ENCODE measurements at regions not wholly inside any gene's neighbourhood (a gene's known extent, or its start where the extent isn't known, plus 50 kb on each side); places are given as distances from the start of the nearest gene placed in this dataset.
"Not testable (repeated sequence)": the region's sequence is repeated elsewhere in the genome, so short reads cannot be mapped to it uniquely, and the experiment has no call there.

DNA sequence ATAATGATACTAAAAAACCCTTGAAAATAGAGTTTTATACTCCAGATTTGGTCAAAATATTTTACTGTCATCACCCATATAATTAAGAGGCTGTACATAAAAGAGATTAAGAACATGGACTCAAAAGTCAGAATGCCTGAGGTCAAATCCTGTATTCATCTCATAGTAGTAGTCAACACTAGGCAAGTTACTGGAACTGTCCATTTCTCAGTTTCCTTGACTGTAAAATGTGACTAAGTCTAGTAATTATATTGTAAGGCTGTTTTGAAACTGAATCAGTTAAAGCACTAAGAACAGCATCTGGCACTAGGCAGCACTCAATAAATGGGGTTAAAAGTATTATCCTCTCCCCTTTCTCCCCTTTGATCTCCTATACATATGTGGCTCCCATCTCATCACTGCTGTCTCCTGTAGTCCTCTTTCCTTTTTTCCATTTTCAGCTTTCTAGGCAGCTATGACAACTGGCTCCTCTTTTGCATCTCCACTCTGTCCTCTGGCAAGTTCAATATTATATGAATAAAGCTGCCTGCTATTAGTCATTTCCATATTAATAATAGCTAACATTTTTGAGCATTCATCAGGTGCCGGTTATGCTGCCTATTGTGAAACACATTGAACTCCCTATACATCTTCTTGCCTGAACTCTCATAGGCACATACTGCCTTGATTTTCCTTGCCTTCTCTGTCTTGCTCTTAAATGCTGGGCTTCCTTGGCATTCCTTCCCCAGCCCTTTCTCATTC, 185.8 kb upstream of the NREP start:
- no peak for DNase-seq (ENCODE audit: low read depth)

DNA sequence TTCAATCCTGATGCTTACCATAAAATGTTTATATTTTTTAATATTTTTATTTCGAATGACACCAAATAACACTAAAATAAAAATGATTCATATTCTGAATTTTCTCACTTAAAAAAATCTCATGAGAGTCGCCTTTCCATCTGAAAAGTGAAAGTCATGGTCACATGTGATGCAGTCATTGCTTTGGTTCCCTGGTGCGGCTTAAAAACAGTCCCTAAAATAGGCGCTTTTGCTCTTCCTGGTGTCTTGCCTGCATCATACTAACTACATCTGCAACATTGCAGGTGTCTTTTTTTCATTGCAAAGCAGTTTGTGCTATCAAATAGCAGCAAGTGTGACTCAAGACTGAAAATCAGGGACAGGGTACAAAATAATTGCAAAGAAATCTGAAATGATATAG, 185.2 kb upstream of the NREP start:
- no peak for DNase-seq (ENCODE audit: low read depth)

DNA sequence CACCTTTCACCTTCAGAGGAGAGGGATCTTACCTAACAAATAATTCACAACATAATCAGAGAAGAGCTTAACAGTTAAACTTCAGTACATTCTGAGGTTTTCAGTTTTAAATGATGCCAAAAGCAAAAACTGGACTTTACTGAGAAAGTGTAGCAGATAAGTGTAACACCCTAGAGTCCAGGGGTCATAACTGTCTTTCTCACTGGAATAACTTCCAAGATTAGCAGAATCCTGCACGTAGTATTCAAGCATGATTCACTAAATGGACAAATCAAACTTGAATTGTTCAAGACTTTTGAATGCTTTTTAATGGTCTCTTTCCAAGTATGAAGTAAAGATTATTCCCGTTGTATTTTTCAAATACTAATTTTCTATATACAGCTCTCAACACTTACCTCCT, 180.1 kb upstream of the NREP start:
- no peak for DNase-seq (ENCODE audit: low read depth)

DNA sequence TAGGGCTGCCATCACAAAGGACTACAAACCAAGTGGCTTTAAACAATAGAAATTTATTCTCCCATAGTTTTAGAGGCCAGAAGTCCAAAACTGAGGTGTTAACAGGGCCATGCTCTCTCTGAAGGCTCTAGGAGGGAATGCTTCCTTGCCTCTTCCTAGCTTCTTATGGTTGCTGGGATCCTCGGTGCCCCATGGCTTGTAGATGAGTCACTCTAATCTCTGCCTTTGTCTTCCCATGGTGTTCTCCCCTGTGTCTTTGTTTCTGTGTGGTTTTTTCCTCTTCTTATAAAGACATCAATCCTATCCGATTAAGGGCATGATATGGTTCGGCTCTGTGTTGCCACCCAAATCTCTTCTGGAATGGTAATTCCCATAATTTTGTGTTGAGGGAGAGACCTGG, 178.8 kb upstream of the NREP start:
- DNase-seq (ENCODE audit: low read depth) = no peak

DNA sequence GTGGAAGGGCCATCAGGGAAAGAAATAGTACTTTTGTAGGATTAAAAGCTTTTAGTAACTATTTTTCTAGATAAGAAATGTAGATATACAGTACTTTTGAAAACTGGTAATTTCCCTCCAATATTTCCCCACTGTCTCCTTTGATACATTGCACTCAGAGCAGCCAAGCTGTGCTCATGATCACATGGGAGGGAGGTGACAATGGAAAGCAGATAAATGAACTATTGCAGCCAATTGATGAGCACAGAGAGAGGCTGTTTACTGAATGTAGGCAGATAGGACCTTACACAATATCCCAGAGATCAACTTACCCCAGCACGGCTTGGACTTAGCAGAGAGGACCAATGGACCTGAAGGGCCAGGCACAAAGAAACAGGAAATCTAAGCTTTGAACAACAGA, 178.0 kb upstream of the NREP start:
- DNase-seq (ENCODE audit: low read depth) = no peak

DNA sequence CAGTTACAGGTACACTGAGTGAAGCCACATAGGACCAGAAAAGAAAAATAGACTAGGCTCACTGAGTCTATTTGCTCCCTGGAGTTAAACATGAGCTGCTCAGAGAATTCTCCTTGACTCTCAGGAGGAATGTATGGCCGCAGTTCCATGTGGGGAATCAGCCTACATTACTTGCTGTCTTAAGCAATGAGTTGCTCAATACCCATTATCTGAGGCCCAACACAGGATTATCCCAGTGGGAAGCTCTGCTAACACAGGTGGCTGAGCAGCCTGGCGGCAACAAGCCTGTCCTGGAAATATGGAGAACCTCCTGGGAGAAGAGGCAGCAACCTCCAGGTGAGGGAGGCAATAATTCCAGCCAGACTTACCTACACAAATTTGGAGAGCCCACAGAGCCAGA, 177.5 kb upstream of the NREP start:
- no peak for DNase-seq (ENCODE audit: low read depth)

DNA sequence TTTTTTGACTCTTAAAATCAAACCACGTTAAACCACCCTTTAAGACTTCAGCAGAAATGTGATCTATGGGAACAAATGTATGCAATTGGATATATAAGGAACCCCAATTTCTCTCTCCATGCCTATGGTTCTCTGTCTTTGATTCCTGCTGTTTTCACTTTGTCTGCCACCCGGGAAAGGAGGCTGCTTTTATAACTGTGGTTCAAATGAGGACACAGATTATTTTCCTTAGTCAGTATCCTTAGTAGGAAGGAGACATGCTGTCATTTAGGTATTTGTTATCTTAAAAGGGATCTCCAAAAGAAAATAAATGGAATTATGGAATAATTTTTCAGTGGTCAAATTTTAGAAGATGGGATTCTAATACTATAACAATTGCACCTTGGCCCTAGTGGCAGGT, 176.1 kb upstream of the NREP start:
- no peak for DNase-seq (ENCODE audit: low read depth)

DNA sequence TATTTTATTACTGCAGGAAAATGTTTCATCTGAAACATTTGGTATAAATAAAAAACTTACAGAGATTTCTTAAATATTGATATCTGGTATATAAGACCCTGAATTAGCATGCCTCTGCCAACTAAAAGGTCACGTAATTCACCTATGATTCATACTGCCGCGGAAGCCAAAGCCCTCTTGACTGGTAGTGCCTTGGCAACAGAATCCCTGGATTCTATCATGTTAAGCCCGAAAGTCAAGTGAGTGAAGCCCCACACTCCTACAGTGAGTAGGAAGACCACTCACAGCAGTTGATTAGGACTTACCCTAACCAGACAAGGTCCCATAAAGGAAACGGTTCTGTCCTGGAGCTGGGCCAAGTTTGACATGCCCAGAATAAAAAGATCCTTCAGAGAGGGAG, 175.6 kb upstream of the NREP start:
- no peak for DNase-seq (ENCODE audit: low read depth)

DNA sequence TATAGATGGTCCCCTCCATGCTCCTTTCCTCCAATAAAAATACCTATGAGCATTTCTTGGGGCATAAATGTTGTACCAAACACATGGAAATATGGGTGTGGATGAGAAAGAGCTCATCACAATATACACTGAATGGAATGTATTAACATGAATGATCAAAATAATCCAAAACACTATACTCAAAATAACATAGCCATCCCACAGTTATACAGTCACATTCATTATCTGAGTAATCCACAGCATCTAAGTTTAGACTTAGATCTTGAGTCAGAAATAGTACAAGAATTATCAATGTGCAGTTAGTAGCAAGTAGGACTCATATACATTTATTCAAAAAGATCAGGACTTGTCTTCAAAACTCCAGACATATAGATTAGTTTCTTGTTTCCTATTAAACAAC, 175.2 kb upstream of the NREP start:
- DNase-seq (ENCODE audit: low read depth) = no peak

DNA sequence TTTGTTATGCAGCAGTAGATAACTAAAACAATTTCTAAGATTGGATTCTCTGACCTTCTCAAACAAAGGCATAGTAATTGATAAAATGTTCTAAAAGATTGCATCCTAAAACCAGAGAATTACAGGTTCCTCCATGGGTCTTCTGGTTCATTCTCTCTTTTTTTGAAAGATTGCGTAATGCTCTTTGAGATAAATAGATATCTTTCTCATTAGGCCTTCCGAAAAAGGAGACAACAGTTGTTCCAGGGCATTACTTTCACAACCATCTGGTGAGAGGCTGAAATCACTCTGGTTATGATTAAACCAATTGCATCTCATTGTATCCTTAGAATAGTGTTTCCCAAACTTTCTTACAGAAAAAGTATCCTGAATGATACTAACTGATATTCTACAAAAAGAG, 174.7 kb upstream of the NREP start:
- no peak for DNase-seq (ENCODE audit: low read depth)

DNA sequence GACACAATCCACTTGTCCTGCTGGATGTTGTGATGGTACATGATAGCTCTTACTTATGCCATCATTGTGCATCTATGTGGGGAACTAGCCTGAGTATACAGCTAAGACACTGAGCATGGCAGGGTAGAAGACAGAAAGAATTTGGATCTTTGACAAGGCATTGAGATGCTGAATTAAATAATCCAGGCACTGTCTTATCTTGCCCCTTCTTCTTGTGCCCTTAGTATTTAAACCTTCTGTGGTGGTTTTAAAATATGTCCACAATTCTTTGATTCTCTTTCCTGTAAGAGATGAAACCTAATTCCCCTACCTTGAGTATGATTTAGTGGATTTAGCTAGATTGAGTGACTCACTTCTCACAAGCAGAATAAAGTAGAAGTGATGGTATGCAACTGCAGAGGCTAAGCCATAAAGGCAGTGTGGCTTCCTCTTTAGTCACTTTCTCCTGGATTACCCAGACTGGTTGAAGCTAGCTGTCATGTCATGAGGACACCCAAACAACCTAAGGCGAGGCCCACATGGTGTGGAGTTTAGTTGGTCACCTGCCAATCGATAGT, 174.0 kb upstream of the NREP start:
- no peak for DNase-seq (ENCODE audit: low read depth)

DNA sequence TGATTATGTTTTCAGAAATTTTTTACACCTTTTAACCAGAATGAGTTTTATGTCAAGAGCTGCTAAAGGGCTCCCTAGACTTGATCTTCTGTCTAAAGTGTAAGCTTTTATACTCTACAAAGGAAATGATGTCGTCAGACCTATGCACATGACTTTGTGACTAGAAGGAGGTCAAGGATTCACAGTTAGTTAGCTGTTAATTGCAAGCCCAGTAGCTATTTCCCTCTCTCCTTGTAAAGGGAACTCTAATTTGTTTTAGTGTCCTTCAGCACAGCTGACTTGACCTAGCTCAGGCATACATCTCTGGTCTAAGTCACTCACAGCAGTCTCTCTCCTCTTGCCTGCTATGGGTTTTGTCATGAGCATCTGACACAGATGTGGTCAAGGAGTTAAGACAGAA, 173.5 kb upstream of the NREP start:
- no peak for DNase-seq (ENCODE audit: low read depth)

DNA sequence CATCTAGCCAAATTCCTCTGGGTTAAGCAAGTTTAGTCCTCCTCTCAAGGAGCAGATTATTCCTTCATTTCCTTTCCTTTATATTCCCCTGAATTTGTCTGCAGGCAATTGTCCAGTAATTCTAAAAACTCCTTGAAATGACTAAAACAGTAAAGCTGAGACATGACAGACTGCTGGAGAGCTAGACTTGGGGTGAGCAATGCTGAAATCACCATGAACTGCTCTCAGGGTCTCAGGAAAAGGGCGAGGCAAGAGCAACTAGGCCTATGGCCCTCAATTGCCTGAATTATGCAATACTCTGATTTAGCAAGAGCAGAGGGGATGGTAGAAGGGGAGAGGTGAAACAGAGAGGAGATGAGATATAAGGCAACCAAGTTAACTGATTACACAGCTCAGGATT, 172.9 kb upstream of the NREP start:
- DNase-seq (ENCODE audit: low read depth) = no peak

DNA sequence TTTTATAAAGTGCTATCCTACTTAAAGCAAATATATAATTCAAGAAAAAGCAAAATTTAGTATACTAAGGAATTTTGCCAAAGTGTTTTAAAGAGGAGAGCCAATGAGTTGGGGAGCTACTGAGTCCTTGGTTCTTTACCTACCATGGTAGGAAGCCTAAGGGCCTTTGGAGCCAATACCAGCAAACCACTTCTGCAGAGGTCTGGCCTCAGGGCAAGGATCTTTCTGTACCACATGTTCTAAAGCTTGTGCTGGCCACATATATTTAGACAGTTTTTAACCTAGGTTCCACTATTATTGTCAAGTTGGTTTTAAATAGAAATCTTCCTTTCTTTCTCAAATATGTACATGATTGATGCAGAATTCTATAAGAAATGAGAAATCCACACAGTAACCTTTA, 172.3 kb upstream of the NREP start:
- DNase-seq (ENCODE audit: low read depth) = no peak

DNA sequence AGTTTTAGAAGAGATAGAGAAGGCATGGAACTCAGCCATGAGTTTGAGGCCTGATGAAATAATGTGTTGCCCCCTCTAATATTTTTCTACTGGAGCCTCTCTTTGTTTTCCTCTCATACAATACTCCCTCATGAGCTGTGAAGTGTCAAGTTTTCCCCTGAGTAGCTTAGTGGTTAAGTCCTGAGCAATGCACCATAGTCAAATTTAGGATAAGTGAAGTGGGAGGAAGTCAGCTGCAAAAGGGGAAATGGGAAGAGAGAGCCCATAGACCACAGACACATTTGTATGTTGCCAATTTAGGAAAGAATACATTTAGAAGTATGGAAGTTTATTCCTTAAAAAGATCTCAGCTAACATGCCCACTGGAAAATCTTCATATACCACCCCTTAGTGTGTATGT, 171.5 kb upstream of the NREP start:
- DNase-seq (ENCODE audit: low read depth) = no peak

DNA sequence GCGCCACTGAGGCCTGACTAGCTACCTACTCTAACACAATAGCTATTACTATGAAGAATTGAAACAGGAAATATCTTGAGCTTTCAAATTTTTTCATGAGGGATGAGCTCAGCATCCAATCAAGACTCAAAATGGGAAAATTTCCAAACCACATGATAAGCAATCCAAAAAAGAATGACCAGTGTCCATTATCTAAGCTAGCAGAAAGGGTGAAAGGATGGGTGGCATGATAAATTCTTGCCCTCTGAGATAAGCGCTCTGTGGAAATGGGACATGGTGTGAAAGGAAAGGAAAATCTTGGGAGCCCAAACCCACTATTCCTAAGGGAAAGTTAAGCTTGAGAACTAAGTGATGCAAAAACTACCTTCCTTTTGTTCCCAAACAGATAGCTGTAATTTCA, 170.2 kb upstream of the NREP start:
- DNase-seq (ENCODE audit: low read depth) = no peak

DNA sequence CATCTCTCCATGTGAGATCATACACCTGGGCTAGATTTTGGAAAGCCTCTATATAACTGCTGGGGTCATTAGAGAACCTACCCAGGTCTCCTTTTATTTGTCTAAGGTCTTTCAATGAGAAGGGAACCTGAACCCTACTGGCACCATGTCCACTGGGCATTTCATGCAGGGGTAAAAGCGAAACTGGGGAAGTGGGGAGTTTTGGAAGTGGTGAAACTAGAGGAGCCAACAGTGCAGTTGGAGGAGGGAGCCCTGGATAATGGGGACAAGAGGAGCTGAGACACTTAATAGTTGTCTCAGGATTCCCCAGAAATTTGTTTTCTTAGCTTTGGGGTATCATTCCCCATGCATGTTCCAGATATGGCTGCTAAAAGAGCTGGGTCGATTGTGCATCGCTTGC, 169.0 kb upstream of the NREP start:
- no peak for DNase-seq (ENCODE audit: low read depth)

DNA sequence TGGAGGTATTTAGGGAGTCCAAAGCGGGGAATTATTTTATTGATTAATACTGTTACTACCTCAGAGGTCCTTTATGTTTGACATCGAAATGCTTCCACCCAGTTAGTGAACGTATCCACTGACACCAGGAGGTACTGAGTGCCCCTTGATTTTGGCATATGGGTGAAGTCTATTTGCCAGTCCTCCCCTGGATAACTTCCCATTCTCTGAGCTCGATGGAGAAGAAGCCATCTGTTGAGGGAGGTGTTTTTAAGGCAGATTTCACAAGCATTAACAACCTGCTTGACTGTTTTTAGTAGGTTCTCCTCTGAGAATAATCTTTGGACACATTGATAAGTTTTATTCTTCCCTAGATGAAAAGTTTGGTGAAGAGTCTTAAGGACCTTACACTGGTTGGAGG, 165.3 kb upstream of the NREP start:
- DNase-seq (ENCODE audit: low read depth) = no peak

DNA sequence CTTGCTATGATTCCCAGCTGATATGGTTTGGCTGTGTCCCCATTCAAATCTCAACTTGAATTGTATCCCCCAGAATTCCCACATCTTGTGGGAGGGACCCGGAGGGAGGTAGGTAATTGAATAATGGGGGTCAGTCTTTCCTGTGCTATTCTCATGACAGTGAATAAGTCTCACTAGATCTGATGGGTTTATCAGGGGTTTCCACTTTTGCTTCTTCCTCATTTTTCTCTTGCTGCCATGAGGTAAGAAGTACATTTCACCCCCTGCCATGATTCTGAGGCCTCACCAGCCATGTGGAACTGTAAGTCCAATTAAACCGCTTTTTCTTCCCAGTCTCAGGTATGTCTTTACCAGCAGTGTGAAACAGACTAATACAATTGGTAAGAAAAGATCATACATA, 164.7 kb upstream of the NREP start:
- DNase-seq (ENCODE audit: low read depth) = not testable (repeated sequence)

DNA sequence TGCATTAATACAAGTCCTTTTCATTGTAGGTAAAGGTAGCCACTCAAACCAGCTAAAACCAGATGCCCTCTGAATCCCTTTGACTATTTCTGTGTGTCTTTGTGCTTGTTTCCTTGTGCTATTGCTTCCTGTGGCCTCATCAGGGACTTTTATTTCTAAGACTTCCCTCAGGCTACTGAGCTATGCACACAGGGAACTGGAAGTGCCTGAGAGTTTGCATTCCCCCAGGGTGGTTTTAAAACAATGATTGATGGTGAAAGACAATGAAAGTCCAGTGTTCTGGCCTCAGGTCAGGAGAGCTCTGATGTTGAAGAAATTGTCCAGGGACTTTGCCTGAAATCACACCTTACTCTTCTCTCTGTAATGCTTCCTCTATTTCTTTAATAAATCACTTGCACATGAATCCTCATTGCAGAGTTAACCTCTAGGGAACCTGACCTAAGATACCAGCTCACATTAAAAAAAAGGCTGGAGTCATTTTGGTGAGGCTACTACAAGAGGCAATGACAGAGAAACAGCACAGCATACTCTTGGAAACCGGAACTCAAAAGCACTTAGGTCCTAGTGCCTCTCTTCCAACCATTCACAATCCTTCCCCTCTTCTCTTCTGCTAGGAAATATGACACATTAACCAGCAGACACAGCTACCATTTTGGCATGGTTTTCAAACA, 158.1 kb upstream of the NREP start:
- DNase-seq (ENCODE audit: low read depth) = no peak

DNA sequence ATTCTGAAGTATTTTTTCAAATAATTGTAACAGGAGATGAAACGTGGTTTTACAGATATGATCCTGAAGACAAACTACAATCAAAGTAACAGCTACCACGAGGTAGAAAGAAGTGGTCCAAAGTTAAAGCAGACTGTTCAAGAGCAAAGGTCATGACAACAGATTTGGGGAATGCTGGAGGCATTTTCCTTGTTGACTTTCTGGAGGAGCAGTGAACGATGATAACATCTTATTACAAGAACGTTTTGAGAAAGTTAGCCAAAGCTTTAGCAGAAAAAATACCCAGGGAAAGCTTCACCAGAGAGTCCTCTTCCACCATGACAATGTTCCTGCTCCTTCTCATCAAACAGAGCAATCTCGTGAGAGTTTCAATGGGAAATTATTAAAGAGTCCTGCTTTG, 145.4 kb upstream of the NREP start:
- no peak for DNase-seq (ENCODE audit: low read depth)

DNA sequence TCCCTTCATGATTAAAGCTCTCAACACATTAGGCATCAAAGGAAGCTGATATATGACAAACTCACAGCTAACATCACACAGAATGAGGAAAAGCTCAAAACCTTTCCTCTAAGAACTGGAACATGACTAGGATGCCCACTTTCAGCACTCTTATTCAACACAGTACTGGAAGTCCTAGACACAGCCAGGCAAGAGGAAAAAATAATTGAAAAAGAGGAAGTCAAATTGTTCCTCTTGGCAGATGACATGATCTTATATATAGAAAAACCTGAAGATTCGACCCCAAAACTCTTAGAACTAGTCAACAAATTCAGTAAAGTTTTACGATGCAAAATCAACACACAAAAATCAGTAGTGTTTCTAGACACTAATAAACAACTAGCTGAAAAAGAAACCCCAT, 144.3 kb upstream of the NREP start:
- no peak for DNase-seq (ENCODE audit: low read depth)

DNA sequence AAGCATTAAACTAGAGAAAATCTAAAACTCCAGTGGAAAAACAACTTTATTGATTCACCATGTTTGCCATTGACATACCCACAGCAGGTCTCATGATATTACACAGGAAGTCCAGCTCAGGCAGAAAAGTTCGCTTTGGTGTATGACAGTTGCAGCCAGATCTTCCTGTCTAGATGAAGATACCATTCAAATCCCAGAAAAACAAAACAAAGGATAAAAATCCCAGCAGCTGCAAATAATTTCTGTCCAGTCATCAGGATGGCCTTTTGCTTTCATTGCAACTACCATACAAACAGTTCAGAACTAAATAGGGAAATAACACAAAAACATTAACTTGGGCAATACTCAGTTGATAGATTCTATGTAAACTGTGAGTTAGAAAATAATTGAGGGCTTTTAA, 136.0 kb upstream of the NREP start:
- no peak for DNase-seq (ENCODE audit: low read depth)

DNA sequence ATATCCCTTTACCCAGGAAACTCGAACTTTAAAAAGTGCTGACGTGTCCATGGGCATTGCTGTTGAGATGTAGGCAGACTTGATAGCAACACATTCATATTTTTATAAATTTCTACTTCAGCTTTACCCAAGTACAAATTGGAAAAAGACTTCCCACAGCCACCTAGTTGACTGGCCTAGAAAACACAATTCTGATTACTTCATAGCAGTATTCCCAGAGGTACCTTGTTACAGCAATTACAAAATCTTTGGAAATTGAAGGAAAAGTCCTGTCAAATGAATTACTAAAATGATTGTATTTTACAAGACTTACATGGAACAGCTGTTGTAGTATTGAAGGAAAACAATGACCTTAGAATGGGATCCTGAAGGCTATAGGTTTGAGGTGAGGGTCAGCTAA, 130.7 kb upstream of the NREP start:
- no peak for DNase-seq (ENCODE audit: low read depth)
